A673 (cell line): ENCODE measurements at regions not wholly inside any gene's neighbourhood (a gene's known extent, or its start where the extent isn't known, plus 50 kb on each side); places are given as distances from the start of the nearest gene placed in this dataset.

Source experiments
- BruUV-seq: library from RNA; stranded (reverse); fragments of 400-500 nt; replicated peaks from 2 replicates; lab custom pipeline; 2021; lab: Mats Ljungman, UMichigan
- CTCF ChIA-PET: fragments of 300-600 bp; sonication (Branson Sonifier 250); formaldehyde crosslinking; loops from one replicate; lab custom pipeline; 2022; ENCODE audit warnings: antibody characterized with exemption; lab: Charles Lee
- POLR2A ChIA-PET: fragments of 300-600 bp; sonication (Branson Sonifier 250); formaldehyde crosslinking; loops from one replicate; lab custom pipeline; 2022; ENCODE audit warnings: antibody characterized with exemption; ENCODE audit not compliant: low non-redundant PET; lab: Charles Lee
- DNase-seq: peaks from one replicate; pipeline ENCODE4 v3.0.0-alpha.2; 2015; ENCODE audit warnings: low spot score
- H3K27ac ChIP-seq: fragments of 200-600 bp; sonication (generic); 2 replicates; pipeline ENCODE4 v1.5.1; 2016; ENCODE audit warnings: mixed run types, low read depth, mild to moderate bottlenecking, mixed read lengths, antibody characterized with exemption, low read length; ENCODE audit not compliant: poor library complexity, severe bottlenecking
- H3K27me3 ChIP-seq: fragments of 200-600 bp; sonication (generic); replicated peaks from 2 replicates; pipeline ENCODE4 v1.6.1; 2017; ENCODE audit warnings: mixed run types, low read depth, mild to moderate bottlenecking, mixed read lengths, antibody characterized with exemption, low read length; ENCODE audit not compliant: insufficient read depth, poor library complexity
- H3K36me3 ChIP-seq: fragments of 200-600 bp; sonication (generic); 2 replicates; pipeline ENCODE4 v1.6.1; 2016; ENCODE audit warnings: mixed run types, mild to moderate bottlenecking, mixed read lengths, antibody characterized with exemption, low read length; ENCODE audit not compliant: insufficient read depth, poor library complexity, severe bottlenecking
- H3K4me1 ChIP-seq: fragments of 200-600 bp; sonication (generic); 2 replicates; pipeline ENCODE4 v1.6.1; 2017; ENCODE audit warnings: mixed run types, mild to moderate bottlenecking, mixed read lengths, antibody characterized with exemption, low read length; ENCODE audit not compliant: insufficient read depth, poor library complexity, severe bottlenecking
- H3K4me3 ChIP-seq: fragments of 200-600 bp; sonication (generic); 2 replicates; pipeline ENCODE4 v1.5.1; 2016; ENCODE audit warnings: low read depth, mixed run types, mild to moderate bottlenecking, mixed read lengths, low read length; ENCODE audit not compliant: poor library complexity, severe bottlenecking
- H3K9me3 ChIP-seq: fragments of 200-600 bp; sonication (generic); 2 replicates; pipeline ENCODE4 v1.6.1; 2016; ENCODE audit warnings: mixed run types, low read depth, mild to moderate bottlenecking, mixed read lengths, antibody characterized with exemption, low read length; ENCODE audit not compliant: poor library complexity, severe bottlenecking
- EZH2 ChIP-seq: fragments of 200-600 bp; sonication (generic); IDR thresholded peaks from 2 replicates; pipeline ENCODE4 v1.6.1; 2017; ENCODE audit warnings: borderline replicate concordance, low read depth, mild to moderate bottlenecking, mixed read lengths, antibody characterized with exemption, low read length; ENCODE audit not compliant: poor library complexity, severe bottlenecking
- intact Hi-C: fragments of 100-400 bp; cut with micrococcal nuclease; formaldehyde crosslinking; loops from one replicate; pipeline ENCODE4 v1.10.0; 2022; ENCODE audit not compliant: unreplicated experiment
- TF ChIP-seq, protein P1 (sequence below): fragments of 300-800, 200-600 bp; sonication (generic); conservative IDR thresholded peaks from 2 replicates; pipeline ENCODE4 v1.5.1; 2017; ENCODE audit warnings: low read depth, mild to moderate bottlenecking, antibody characterized with exemption, low read length, moderate library complexity, mixed read lengths

DNA sequence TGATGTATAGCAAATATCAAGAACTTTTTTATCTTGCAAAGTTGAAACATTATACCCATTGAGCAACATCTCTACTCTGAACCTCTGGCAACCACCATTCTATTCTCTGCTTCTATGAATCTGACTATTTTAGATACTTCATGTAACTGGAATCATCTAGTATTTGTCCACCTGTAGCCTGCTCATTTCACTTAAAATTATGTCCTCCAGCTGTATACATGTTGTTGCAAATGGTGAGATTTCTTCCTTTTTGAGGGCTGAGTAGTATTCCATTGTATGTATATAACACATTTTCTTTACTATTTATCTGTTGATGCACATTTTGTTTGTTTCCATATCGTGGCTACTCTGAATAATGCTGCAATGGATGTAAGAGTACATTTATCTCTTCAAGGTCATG, 476.3 kb upstream of the LRRC4C start:
- peaks cover 53% of the 10 kb centered on the region for H3K9me3 ChIP-seq
- H3K27ac ChIP-seq: no peak overlapping the region
- no TSS peak for BruUV-seq
- TF ChIP-seq EZH2: no peak
- TF ChIP-seq, protein P1, sequence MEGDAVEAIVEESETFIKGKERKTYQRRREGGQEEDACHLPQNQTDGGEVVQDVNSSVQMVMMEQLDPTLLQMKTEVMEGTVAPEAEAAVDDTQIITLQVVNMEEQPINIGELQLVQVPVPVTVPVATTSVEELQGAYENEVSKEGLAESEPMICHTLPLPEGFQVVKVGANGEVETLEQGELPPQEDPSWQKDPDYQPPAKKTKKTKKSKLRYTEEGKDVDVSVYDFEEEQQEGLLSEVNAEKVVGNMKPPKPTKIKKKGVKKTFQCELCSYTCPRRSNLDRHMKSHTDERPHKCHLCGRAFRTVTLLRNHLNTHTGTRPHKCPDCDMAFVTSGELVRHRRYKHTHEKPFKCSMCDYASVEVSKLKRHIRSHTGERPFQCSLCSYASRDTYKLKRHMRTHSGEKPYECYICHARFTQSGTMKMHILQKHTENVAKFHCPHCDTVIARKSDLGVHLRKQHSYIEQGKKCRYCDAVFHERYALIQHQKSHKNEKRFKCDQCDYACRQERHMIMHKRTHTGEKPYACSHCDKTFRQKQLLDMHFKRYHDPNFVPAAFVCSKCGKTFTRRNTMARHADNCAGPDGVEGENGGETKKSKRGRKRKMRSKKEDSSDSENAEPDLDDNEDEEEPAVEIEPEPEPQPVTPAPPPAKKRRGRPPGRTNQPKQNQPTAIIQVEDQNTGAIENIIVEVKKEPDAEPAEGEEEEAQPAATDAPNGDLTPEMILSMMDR: no peak
- no peaks in the 10 kb centered on the region for H3K4me1 ChIP-seq
- DNase-seq: no peak
- no peaks in the 10 kb centered on the region for H3K36me3 ChIP-seq
- ChIA-PET CTCF (no interaction called here), POLR2A (no interaction called here)
- intact Hi-C loops: no loop called here
- H3K27me3 ChIP-seq: no peaks in the 10 kb centered on the region
- no peak overlapping the region for H3K4me3 ChIP-seq

DNA sequence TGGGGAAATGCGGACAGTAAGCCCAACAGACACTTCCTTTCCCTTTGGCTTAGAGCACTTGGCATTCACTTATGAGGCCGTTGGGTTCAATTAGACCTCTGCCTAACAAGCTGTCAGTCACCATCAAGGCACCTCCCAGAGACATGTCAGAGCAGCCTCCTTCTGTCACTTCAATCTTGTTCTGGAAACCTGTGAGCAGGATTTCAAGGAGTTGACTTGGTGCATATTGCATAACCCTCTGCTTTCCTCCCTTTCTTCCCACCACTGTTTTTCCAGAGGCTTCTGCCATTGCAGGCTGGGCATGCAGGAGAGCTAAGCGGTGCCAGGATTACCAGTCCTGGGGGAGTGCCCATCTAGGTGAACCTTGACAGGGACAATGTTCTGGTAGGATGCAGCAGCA, 484.2 kb upstream of the LRRC4C start:
- POLR2A ChIA-PET: no interaction called here
- TF ChIP-seq, protein P1: no peak
- no peak for TF ChIP-seq EZH2
- H3K4me3 ChIP-seq: no peak overlapping the region
- CTCF ChIA-PET: no interaction called here
- no peaks in the 10 kb centered on the region for H3K27me3 ChIP-seq
- H3K9me3 ChIP-seq: peaks cover 58% of the 10 kb centered on the region
- DNase-seq: no peak
- H3K36me3 ChIP-seq: no peaks in the 10 kb centered on the region
- H3K4me1 ChIP-seq: no peaks in the 10 kb centered on the region
- intact Hi-C loops: no loop called here
- no peak overlapping the region for H3K27ac ChIP-seq
- BruUV-seq: no TSS peak

DNA sequence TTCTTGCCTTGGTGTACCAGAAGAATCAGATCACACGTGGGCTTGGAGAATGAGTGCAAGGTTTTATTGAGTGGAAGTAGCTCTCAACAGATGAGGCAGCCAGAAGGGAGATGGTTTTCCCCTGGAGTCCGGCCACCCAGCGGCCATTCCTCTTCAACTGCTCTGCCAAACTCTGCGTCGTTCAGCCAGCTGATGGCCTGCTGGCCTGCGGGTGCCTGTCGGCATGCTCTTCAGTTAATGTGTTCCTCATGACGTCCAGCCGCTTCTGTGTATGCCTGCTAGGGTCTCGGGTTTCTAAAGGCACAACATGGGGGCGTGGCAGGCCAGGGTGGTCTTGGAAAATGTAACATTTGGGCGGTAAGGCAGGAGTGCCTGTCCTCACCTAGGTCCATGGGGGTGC, 487.9 kb upstream of the LRRC4C start:
- Histone ChIP-seq H3K27ac (no peak overlapping the region), H3K4me1 (no peaks in the 10 kb centered on the region), H3K27me3 (no peaks in the 10 kb centered on the region), H3K9me3 (peaks cover 65% of the 10 kb centered on the region), H3K4me3 (no peak overlapping the region), H3K36me3 (no peaks in the 10 kb centered on the region)
- intact Hi-C loops: no loop called here
- POLR2A ChIA-PET: no interaction called here
- DNase-seq: no peak
- CTCF ChIA-PET: no interaction called here
- TF ChIP-seq, protein P1: no peak
- TF ChIP-seq EZH2: no peak
- BruUV-seq: no TSS peak
